IMR-90 (cell line): ENCODE measurements at regions not wholly inside any gene's neighbourhood (a gene's known extent, or its start where the extent isn't known, plus 50 kb on each side); places are given as distances from the start of the nearest gene placed in this dataset.

Experiments used
- ATAC-seq: fragments of 200-7000 bp; cut with Tn5 transposase; 2 replicates; pipeline ENCODE4 v1.9.1; 2020; ENCODE audit warnings: low read depth, mild to moderate bottlenecking, moderate library complexity
- BruUV-seq: library from RNA; stranded (reverse); fragments of 400-500 nt; replicated peaks from 2 replicates; lab custom pipeline; 2021; lab: Mats Ljungman, UMichigan
- CTCF ChIA-PET: fragments of 300-600 bp; formaldehyde crosslinking; extraction: SDS; loops from one replicate; lab custom pipeline; 2021; ENCODE audit warnings: antibody characterized with exemption; lab: Yijun Ruan, JAX
- POLR2A ChIA-PET: fragments of 300-600 bp; sonication (Branson Sonifier 250); formaldehyde crosslinking; loops from one replicate; lab custom pipeline; 2022; ENCODE audit warnings: antibody characterized with exemption; ENCODE audit not compliant: unreplicated experiment; lab: Charles Lee
- DNase-seq: peaks from one replicate; pipeline ENCODE4 v3.0.0; 2013
- H2AFZ ChIP-seq: replicated peaks from 2 replicates; pipeline ENCODE3; 2013; ENCODE audit warnings: low read length, mild to moderate bottlenecking; ENCODE audit not compliant: poor library complexity
- H2AK5ac ChIP-seq: 2 replicates; pipeline ENCODE4 v1.6.1; 2013; ENCODE audit warnings: low read depth, low read length, inconsistent platforms
- H2AK9ac ChIP-seq: replicated peaks from 2 replicates; pipeline ENCODE3; 2013; ENCODE audit warnings: mild to moderate bottlenecking, low read depth, low read length, moderate library complexity; ENCODE audit not compliant: poor library complexity
- H2BK120ac ChIP-seq: 2 replicates; pipeline ENCODE4 v1.6.1; 2013; ENCODE audit warnings: low read depth, low read length, inconsistent platforms
- H2BK15ac ChIP-seq: 3 replicates; pipeline ENCODE4 v1.6.1; 2013; ENCODE audit warnings: low read depth, low read length, inconsistent platforms
- H2BK20ac ChIP-seq: 2 replicates; pipeline ENCODE4 v1.6.1; 2013; ENCODE audit warnings: low read depth, mild to moderate bottlenecking, inconsistent platforms, low read length, moderate library complexity
- H2BK5ac ChIP-seq: 2 replicates; pipeline ENCODE4 v1.6.1; 2013; ENCODE audit warnings: mild to moderate bottlenecking, low read depth, low read length, inconsistent platforms; ENCODE audit not compliant: poor library complexity, severe bottlenecking
- H3K14ac ChIP-seq: replicated peaks from 2 replicates; pipeline ENCODE4 v1.6.1; 2013; ENCODE audit warnings: low read depth, low read length, inconsistent platforms
- H3K18ac ChIP-seq: 2 replicates; pipeline ENCODE4 v1.6.1; 2013; ENCODE audit warnings: low read depth, low read length, control low read depth
- H3K23ac ChIP-seq: 2 replicates; pipeline ENCODE4 v1.6.1; 2013; ENCODE audit warnings: low read depth, low read length, inconsistent platforms
- H3K27ac ChIP-seq: 2 replicates; pipeline ENCODE4 v1.5.1; 2013; ENCODE audit warnings: mild to moderate bottlenecking, control low read depth, low read length; ENCODE audit not compliant: insufficient read depth
- H3K27me3 ChIP-seq: 2 replicates; pipeline ENCODE4 v1.6.1; 2013; ENCODE audit warnings: low read length; ENCODE audit not compliant: control insufficient read depth, insufficient read depth
- H3K36me3 ChIP-seq: 2 replicates; pipeline ENCODE4 v1.6.1; 2013; ENCODE audit warnings: low read length, mixed read lengths; ENCODE audit not compliant: control insufficient read depth, insufficient read depth
- H3K4ac ChIP-seq: 2 replicates; pipeline ENCODE4 v1.6.1; 2013; ENCODE audit warnings: low read depth, low read length, inconsistent platforms
- H3K4me1 ChIP-seq: 2 replicates; pipeline ENCODE4 v1.6.1; 2013; ENCODE audit warnings: low read length, mixed read lengths; ENCODE audit not compliant: control insufficient read depth, insufficient read depth
- H3K4me2 ChIP-seq: 2 replicates; pipeline ENCODE4 v1.6.1; 2013; ENCODE audit warnings: low read depth, mild to moderate bottlenecking, control low read depth, low read length, moderate library complexity
- H3K4me3 ChIP-seq: 2 replicates; pipeline ENCODE4 v1.5.1; 2013; ENCODE audit warnings: low read depth, mild to moderate bottlenecking, control low read depth, low read length, moderate library complexity; ENCODE audit not compliant: insufficient read depth
- H3K56ac ChIP-seq: 2 replicates; pipeline ENCODE4 v1.6.1; 2013; ENCODE audit warnings: low read length, inconsistent platforms; ENCODE audit not compliant: insufficient read depth; ENCODE audit errors: extremely low read depth
- H3K79me1 ChIP-seq, 2 experiments: 2 replicates each; pipeline ENCODE4 v1.6.1; 2013; ENCODE audit warnings: low read length in 2 of 2, inconsistent platforms in 1 of 2, low read depth in 1 of 2
- H3K9ac ChIP-seq: 2 replicates; pipeline ENCODE4 v1.6.1; 2013; ENCODE audit warnings: low read depth, low read length, control low read depth
- H3K9me1 ChIP-seq: 2 replicates; pipeline ENCODE4 v1.6.1; 2013; ENCODE audit warnings: low read length, inconsistent platforms; ENCODE audit not compliant: insufficient read depth
- H3K9me3 ChIP-seq: 2 replicates; pipeline ENCODE4 v1.6.1; 2013; ENCODE audit warnings: low read length; ENCODE audit not compliant: control insufficient read depth, insufficient read depth
- H4K20me1 ChIP-seq: 2 replicates; pipeline ENCODE4 v1.6.1; 2013; ENCODE audit warnings: low read length, inconsistent platforms; ENCODE audit not compliant: insufficient read depth
- H4K5ac ChIP-seq: 2 replicates; pipeline ENCODE4 v1.6.1; 2013; ENCODE audit warnings: mild to moderate bottlenecking, low read depth, low read length, control low read depth
- H4K8ac ChIP-seq, 2 experiments: 2 replicates each; pipeline ENCODE4 v1.6.1; 2013; ENCODE audit warnings: low read depth in 2 of 2, low read length in 2 of 2, control low read depth in 1 of 2, inconsistent platforms in 1 of 2
- H4K91ac ChIP-seq: 2 replicates; pipeline ENCODE4 v1.6.1; 2013; ENCODE audit warnings: low read depth, low read length, inconsistent platforms; ENCODE audit not compliant: insufficient read depth
- CTCF ChIP-seq: conservative IDR thresholded peaks from 2 replicates; pipeline ENCODE4 v1.5.1; 2012; ENCODE audit warnings: mild to moderate bottlenecking, low read depth, low read length, improper control_type of control experiment
- ELK1 ChIP-seq: fragments of 150-350 bp; IDR thresholded peaks from 2 replicates; pipeline ENCODE4 v1.6.1; 2016; ENCODE audit warnings: low read depth, mild to moderate bottlenecking, low read length, moderate library complexity, borderline replicate concordance
- NFE2L2 ChIP-seq: fragments of 150-350 bp; IDR thresholded peaks from 2 replicates; pipeline ENCODE4 v1.6.1; 2016; ENCODE audit warnings: low read depth, mild to moderate bottlenecking, low read length
- RFX5 ChIP-seq: IDR thresholded peaks from 2 replicates; pipeline ENCODE4 v1.8.0; 2012; ENCODE audit warnings: low read depth, mild to moderate bottlenecking, low read length, moderate library complexity
- SMC3 ChIP-seq: fragments of 150-350 bp; IDR thresholded peaks from 2 replicates; pipeline ENCODE4 v1.6.1; 2016; ENCODE audit warnings: low read depth, mild to moderate bottlenecking, antibody characterized with exemption, low read length, moderate library complexity
- WGBS, 2 experiments: methylation state at CpG; one replicate each; pipeline versions ENCODE4 v1.1.5 to v1.1.7; 2013; ENCODE audit warnings: missing lambda C conversion rate in 2 of 2; ENCODE audit not compliant: insufficient read length in 1 of 2; ENCODE audit errors: extremely low coverage in 2 of 2; 5-methylcytosine and 5-hydroxymethylcytosine counted together
- dilution Hi-C: fragments of 300-500 bp; cut with HindIII; formaldehyde crosslinking; loops from one replicate; pipeline ENCODE4 v1.14.3; 2018; ENCODE audit warnings: low sequenced_read_pairs; ENCODE audit not compliant: unreplicated experiment
- in situ Hi-C: fragments of 300-500 bp; cut with MboI; formaldehyde crosslinking; loops from 3 replicates; pipeline ENCODE4 v1.14.3; 2019; ENCODE audit warnings: low sequenced_read_pairs, inconsistent platforms, mixed read lengths
- intact Hi-C: fragments of 100-400 bp; cut with micrococcal nuclease; formaldehyde crosslinking; loops from 2 replicates; pipeline ENCODE4 v1.10.0; 2022

GRCh38 chr2:139916822-139917221 lies 1136.6 kb upstream of the NXPH2 start:
- Histone ChIP-seq H4K20me1 (no peaks in the 10 kb centered on the region), H2BK120ac (no peak overlapping the region), H4K8ac (no peak overlapping the region), H2AK5ac (no peak overlapping the region), H2BK5ac (no peak overlapping the region), H3K18ac (no peak overlapping the region), H3K27ac (no peak overlapping the region), H4K91ac (no peak overlapping the region), H3K36me3 (no peaks in the 10 kb centered on the region), H2BK15ac (no peak overlapping the region), H3K9me3 (peaks cover 10% of the 10 kb centered on the region), H3K56ac (no peak overlapping the region), H3K9ac (no peak overlapping the region), H3K4me3 (no peak overlapping the region), H3K23ac (no peak overlapping the region), H2AK9ac (no peak overlapping the region), H3K4me1 (no peaks in the 10 kb centered on the region), H4K5ac (no peak overlapping the region), H3K9me1 (no peaks in the 10 kb centered on the region), H3K4ac (no peak overlapping the region), H2AFZ (no peak overlapping the region), H3K14ac (no peak overlapping the region), H3K4me2 (no peak overlapping the region), H3K27me3 (no peaks in the 10 kb centered on the region), H2BK20ac (no peak overlapping the region), H3K79me1 (no peaks in the 10 kb centered on the region)
- intact Hi-C loops: no loop called here
- dilution Hi-C loops: no loop called here
- CTCF ChIA-PET: interaction anchor here (0.7 kb wide), 1 partner anchor 306 kb away, joined by 3 read pairs; no protein-coding TSS in a partner anchor
- ATAC-seq: no peak
- no peak for TF ChIP-seq SMC3
- TF ChIP-seq ELK1: no peak
- no peak for TF ChIP-seq NFE2L2
- TF ChIP-seq RFX5: no peak
- no peak for TF ChIP-seq CTCF
- 50% methylated on average over 1 of the region's 7 CpGs; no CpG with 5 or more reads in 1 of the 2 experiments for WGBS, 2 experiments
- in situ Hi-C loops: no loop called here
- DNase-seq: no peak
- POLR2A ChIA-PET: no interaction called here
- no TSS peak for BruUV-seq
